ENCODE measurements at regions not wholly inside any gene's neighbourhood (a gene's known extent, or its start where the extent isn't known, plus 50 kb on each side); places are given as distances from the start of the nearest gene placed in this dataset.

GRCh38 chr6:9507136-9507895 is 907.6 kb downstream of the TFAP2A start:
- no peak for DNase-seq

- DNase-seq: no peak
Measured at GRCh38 chr6:9504191-9504590, 910.7 kb downstream of the TFAP2A start.

- DNase-seq: peak; percentile 89
Measured at GRCh38 chr6:9503111-9503761, 911.6 kb downstream of the TFAP2A start.

- DNase-seq: no peak
Measured at GRCh38 chr6:9499709-9500108, 915.2 kb downstream of the TFAP2A start.

- no peak for DNase-seq
Measured at GRCh38 chr6:9496837-9497236, 918.0 kb downstream of the TFAP2A start.

GRCh38 chr6:9494864-9495263 is 920.0 kb downstream of the TFAP2A start:
- DNase-seq: peak; percentile 39

GRCh38 chr6:9492790-9493189 is 922.1 kb downstream of the TFAP2A start:
- no peak for DNase-seq

- no peak for DNase-seq
Measured at GRCh38 chr6:9487128-9487527, 927.7 kb downstream of the TFAP2A start.

- DNase-seq: no peak
Measured at GRCh38 chr6:9485992-9486391, 928.9 kb downstream of the TFAP2A start.

- no peak for DNase-seq
Measured at GRCh38 chr6:9484686-9485085, 930.2 kb downstream of the TFAP2A start.

- DNase-seq: peak; percentile 26
Measured at GRCh38 chr6:9484091-9484490, 930.8 kb downstream of the TFAP2A start.

- peak; percentile 92 for DNase-seq
Measured at GRCh38 chr6:9482030-9482738, 932.7 kb downstream of the TFAP2A start.

GRCh38 chr6:9481292-9482029 is 933.4 kb downstream of the TFAP2A start:
- DNase-seq: no peak

- DNase-seq: no peak
Measured at GRCh38 chr6:9468277-9468676, 946.6 kb downstream of the TFAP2A start.

- DNase-seq: peak; percentile 71
Measured at GRCh38 chr6:9467741-9468140, 947.1 kb downstream of the TFAP2A start.

- DNase-seq: no peak
Measured at GRCh38 chr6:9464583-9464982, 950.3 kb downstream of the TFAP2A start.

- no peak for DNase-seq
Measured at GRCh38 chr6:9463311-9463710, 951.6 kb downstream of the TFAP2A start.

- no peak for DNase-seq
Measured at GRCh38 chr6:9461188-9461587, 953.7 kb downstream of the TFAP2A start.

GRCh38 chr6:9458424-9458823 is 956.5 kb downstream of the TFAP2A start:
- DNase-seq: no peak

GRCh38 chr6:9455864-9456658 is 958.8 kb downstream of the TFAP2A start:
- no peak for DNase-seq

GRCh38 chr6:9439621-9440330 is 975.1 kb downstream of the TFAP2A start:
- DNase-seq: no peak

- DNase-seq: peak; percentile 40
Measured at GRCh38 chr6:9437836-9438235, 977.0 kb downstream of the TFAP2A start.
